Lower leg skin (tissue), 4 donors: ENCODE measurements at regions not wholly inside any gene's neighbourhood (a gene's known extent, or its start where the extent isn't known, plus 50 kb on each side); places are given as distances from the start of the nearest gene placed in this dataset.

Experiments used
- DNase-seq, 2 donors: peaks; one replicate each; pipeline ENCODE4 v3.0.0-alpha.2; 2019; ENCODE audit warnings: low spot score in 2 of 2
- H3K4me3 ChIP-seq: fragments of 200-600 bp; sonication (generic); 2 replicates; pipeline ENCODE4 v1.5.1; 2017; ENCODE audit warnings: mild to moderate bottlenecking, low read depth; ENCODE audit not compliant: poor library complexity, severe bottlenecking
- CTCF ChIP-seq, 3 donors: fragments of 450-650 bp; IDR thresholded peaks; one replicate each; pipeline ENCODE4 v1.5.1; 2016; ENCODE audit warnings: antibody characterized with exemption in 3 of 3, mild to moderate bottlenecking in 3 of 3, moderate library complexity in 2 of 3
- POLR2A ChIP-seq, 2 donors: fragments of 450-650 bp; IDR thresholded peaks; one replicate each; pipeline ENCODE4 v1.6.1; 2016 to 2017; ENCODE audit warnings: antibody characterized with exemption in 2 of 2, mild to moderate bottlenecking in 1 of 2, moderate library complexity in 1 of 2
- WGBS, 2 donors: methylation state at CpG; one replicate each; pipeline ENCODE4 v1.1.5; 2018; 5-methylcytosine and 5-hydroxymethylcytosine counted together
- intact Hi-C: fragments of 100-400 bp; cut with DNase I; formaldehyde crosslinking; loops from one replicate; pipeline ENCODE4 v1.15.0; 2023; ENCODE audit warnings: low total_unique reads

GRCh38 chr18:56307354-56308170 lies 330.8 kb downstream of the TXNL1 start:
- no peak for DNase-seq
- intact Hi-C loops = no loop called here
- TF ChIP-seq POLR2A (IDR thresholded peaks at IDR 0.05) (no peak), CTCF (IDR thresholded peaks at IDR 0.05) (no peak)
- WGBS, 2 donors = 71 to 74% methylated on average over 4 of the region's 4 CpGs
- H3K4me3 ChIP-seq = no peak overlapping the region

GRCh38 chr18:56306797-56307196 lies 331.6 kb downstream of the TXNL1 start:
- DNase-seq = no peak
- H3K4me3 ChIP-seq = no peak overlapping the region
- WGBS, 2 donors = 40 to 60% methylated on average over 1 of the region's 1 CpG
- TF ChIP-seq CTCF (IDR thresholded peaks at IDR 0.05) (no peak), POLR2A (IDR thresholded peaks at IDR 0.05) (no peak)
- intact Hi-C loops = no loop called here

- no peak overlapping the region for H3K4me3 ChIP-seq
- DNase-seq = no peak
- intact Hi-C loops = no loop called here
- TF ChIP-seq POLR2A (IDR thresholded peaks at IDR 0.05) = no peak
- TF ChIP-seq CTCF (IDR thresholded peaks at IDR 0.05) = no peak
Observed at GRCh38 chr18:56305583-56305982, 332.8 kb downstream of the TXNL1 start.

GRCh38 chr18:56302156-56302555 lies 336.2 kb downstream of the TXNL1 start:
- intact Hi-C loops = no loop called here
- TF ChIP-seq POLR2A (IDR thresholded peaks at IDR 0.05) (no peak), CTCF (IDR thresholded peaks at IDR 0.05) (no peak)
- 92 to 93% methylated on average over 11 of the region's 11 CpGs for WGBS, 2 donors
- DNase-seq = no peak
- H3K4me3 ChIP-seq = no peak overlapping the region

GRCh38 chr18:56299740-56300139 lies 338.7 kb downstream of the TXNL1 start:
- intact Hi-C loops = no loop called here
- WGBS, 2 donors = 65 to 85% methylated on average over 1 of the region's 1 CpG

More at GRCh38 chr18:56299740-56300139, 338.7 kb downstream of the TXNL1 start:
- no peak for TF ChIP-seq POLR2A (IDR thresholded peaks at IDR 0.05)
- no peak for TF ChIP-seq CTCF (IDR thresholded peaks at IDR 0.05)
- no peak for DNase-seq
- H3K4me3 ChIP-seq = no peak overlapping the region
